ENCODE measurements at regions not wholly inside any gene's neighbourhood (a gene's known extent, or its start where the extent isn't known, plus 50 kb on each side); places are given as distances from the start of the nearest gene placed in this dataset.

DNA sequence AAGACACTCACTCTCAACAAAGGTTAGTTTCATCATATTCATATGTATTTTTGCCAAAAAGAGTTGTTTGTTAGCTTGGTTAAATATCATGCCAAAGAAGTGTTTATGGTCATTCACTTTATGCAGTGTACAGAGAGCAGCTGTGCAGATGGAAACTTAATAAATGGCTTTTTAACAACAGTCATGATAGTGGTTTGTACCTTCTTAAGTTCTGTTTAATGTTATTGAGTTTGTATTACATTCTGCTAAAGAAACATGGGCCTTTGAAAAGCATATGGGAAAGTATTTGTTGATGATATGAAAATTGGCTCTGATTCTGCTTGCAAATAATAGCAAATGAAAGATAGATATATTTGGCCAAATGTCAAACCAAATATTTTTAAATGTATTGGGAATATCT is 607.3 kb downstream of the NCAM2 start:
- Histone ChIP-seq H2AFZ (ENCODE audit: low read length) (no peak overlapping the region), H3K9me2 (replicated peaks; ENCODE audit: insufficient read depth, low read length) (no peaks in the 10 kb centered on the region), H3K4me3 (ENCODE audit: low read length) (no peak overlapping the region), H3K79me2 (ENCODE audit: low read length) (no peaks in the 10 kb centered on the region), H3K36me3 (ENCODE audit: insufficient read depth, low read length) (no peaks in the 10 kb centered on the region), H3K9me3 (ENCODE audit: low read length) (peaks cover 38% of the 10 kb centered on the region), H3K4me2 (ENCODE audit: low read depth, low read length, poor library complexity, severe bottlenecking) (no peak overlapping the region), H3K27me3 (ENCODE audit: low read length) (no peaks in the 10 kb centered on the region), H3K4me1 (ENCODE audit: low read length) (no peaks in the 10 kb centered on the region), H3K9ac (ENCODE audit: low read length) (no peak overlapping the region), H3K27ac (ENCODE audit: low read length) (no peak overlapping the region), H4K20me1 (ENCODE audit: insufficient read depth, low read depth, low read length) (no peaks in the 10 kb centered on the region)
- no peak for DNase-seq

DNA sequence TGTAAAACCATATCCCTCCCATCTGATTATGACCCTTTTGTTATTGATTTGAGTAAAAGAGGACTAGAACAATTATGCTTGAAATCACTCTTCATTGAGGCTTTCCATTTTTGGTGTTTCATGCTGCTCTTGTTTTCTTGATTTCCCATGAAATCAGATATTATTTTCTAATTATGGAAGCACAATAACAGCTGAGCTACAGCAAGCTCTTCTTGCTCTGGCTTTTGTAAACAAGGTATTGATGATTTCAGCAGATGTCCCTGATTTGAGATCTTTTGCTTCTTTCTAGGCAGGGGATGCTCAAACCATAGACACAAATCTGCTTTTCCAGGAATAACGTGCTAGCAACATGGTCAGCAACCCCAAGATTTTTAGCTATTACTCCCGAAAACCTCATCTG is 607.8 kb downstream of the NCAM2 start:
- no peak overlapping the region for H3K4me2 ChIP-seq (ENCODE audit: low read depth, low read length, poor library complexity, severe bottlenecking)
- H3K79me2 ChIP-seq (ENCODE audit: low read length) = no peaks in the 10 kb centered on the region
- no peak overlapping the region for H3K27ac ChIP-seq (ENCODE audit: low read length)

DNA sequence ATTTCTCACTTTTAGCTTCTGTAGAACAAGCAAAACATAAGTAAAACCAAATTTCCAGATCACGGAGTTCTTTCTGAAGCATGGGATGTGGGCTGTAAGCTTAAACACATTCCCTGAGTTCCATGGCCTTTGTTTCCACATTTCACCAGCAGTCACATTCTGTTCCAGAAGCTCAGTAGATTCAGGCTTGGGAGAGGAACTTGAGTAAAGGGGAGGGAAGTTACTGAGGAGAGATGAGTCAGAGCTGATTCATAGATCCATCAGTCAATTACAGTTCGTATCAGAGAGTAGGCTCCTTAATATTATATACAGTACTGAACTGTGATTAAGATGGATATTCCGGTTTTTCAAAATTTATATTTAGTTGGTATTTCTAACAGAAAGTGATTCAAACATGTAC is 614.3 kb downstream of the NCAM2 start:
- no peak overlapping the region for H3K27ac ChIP-seq (ENCODE audit: low read length)
- H3K9me2 ChIP-seq (replicated peaks; ENCODE audit: insufficient read depth, low read length) = no peaks in the 10 kb centered on the region
- H3K36me3 ChIP-seq (ENCODE audit: insufficient read depth, low read length) = no peaks in the 10 kb centered on the region
- no peaks in the 10 kb centered on the region for H3K79me2 ChIP-seq (ENCODE audit: low read length)
- H3K4me2 ChIP-seq (ENCODE audit: low read depth, low read length, poor library complexity, severe bottlenecking) = no peak overlapping the region
- peaks cover 31% of the 10 kb centered on the region for H3K9me3 ChIP-seq (ENCODE audit: low read length)
- H3K9ac ChIP-seq (ENCODE audit: low read length) = no peak overlapping the region
- H3K4me1 ChIP-seq (ENCODE audit: low read length) = no peaks in the 10 kb centered on the region
- H4K20me1 ChIP-seq (ENCODE audit: insufficient read depth, low read depth, low read length) = no peaks in the 10 kb centered on the region
- no peak for DNase-seq
- no peak overlapping the region for H2AFZ ChIP-seq (ENCODE audit: low read length)
- no peaks in the 10 kb centered on the region for H3K27me3 ChIP-seq (ENCODE audit: low read length)
- no peak overlapping the region for H3K4me3 ChIP-seq (ENCODE audit: low read length)

More for the DNA sequence above, 607.8 kb downstream of the NCAM2 start:
- H3K9me2 ChIP-seq (replicated peaks; ENCODE audit: insufficient read depth, low read length) = no peaks in the 10 kb centered on the region
- DNase-seq = no peak
- H3K27me3 ChIP-seq (ENCODE audit: low read length) = no peaks in the 10 kb centered on the region
- H3K9me3 ChIP-seq (ENCODE audit: low read length) = peaks cover 41% of the 10 kb centered on the region
- no peak overlapping the region for H2AFZ ChIP-seq (ENCODE audit: low read length)
- H3K9ac ChIP-seq (ENCODE audit: low read length) = no peak overlapping the region
- H4K20me1 ChIP-seq (ENCODE audit: insufficient read depth, low read depth, low read length) = no peaks in the 10 kb centered on the region
- no peaks in the 10 kb centered on the region for H3K36me3 ChIP-seq (ENCODE audit: insufficient read depth, low read length)
- H3K4me3 ChIP-seq (ENCODE audit: low read length) = no peak overlapping the region
- no peaks in the 10 kb centered on the region for H3K4me1 ChIP-seq (ENCODE audit: low read length)

DNA sequence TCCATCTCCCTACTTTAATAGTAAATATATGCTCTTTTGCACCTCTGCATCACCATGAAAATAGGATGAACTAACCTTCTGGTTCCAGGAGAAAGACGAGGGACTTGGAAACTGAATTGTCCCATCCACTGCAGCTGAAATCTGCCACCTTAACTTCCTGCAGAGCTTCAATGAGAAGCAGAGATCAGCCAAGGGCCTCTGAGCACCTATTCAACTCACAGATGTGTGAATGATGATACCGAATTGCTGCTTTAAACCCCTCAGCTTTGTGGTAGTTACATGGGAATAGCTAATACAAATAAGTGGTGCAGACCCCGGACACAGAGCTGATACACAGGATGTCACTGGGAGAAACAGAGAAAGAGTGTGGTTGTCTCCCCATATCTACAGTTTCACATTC is 616.8 kb downstream of the NCAM2 start:
- Histone ChIP-seq H3K9ac (ENCODE audit: low read length) (no peak overlapping the region), H3K9me3 (ENCODE audit: low read length) (peaks cover 38% of the 10 kb centered on the region), H3K79me2 (ENCODE audit: low read length) (no peaks in the 10 kb centered on the region), H3K36me3 (ENCODE audit: insufficient read depth, low read length) (no peaks in the 10 kb centered on the region), H3K4me3 (ENCODE audit: low read length) (no peak overlapping the region), H3K4me2 (ENCODE audit: low read depth, low read length, poor library complexity, severe bottlenecking) (no peak overlapping the region), H3K27ac (ENCODE audit: low read length) (no peak overlapping the region), H3K9me2 (replicated peaks; ENCODE audit: insufficient read depth, low read length) (no peaks in the 10 kb centered on the region), H2AFZ (ENCODE audit: low read length) (no peak overlapping the region), H4K20me1 (ENCODE audit: insufficient read depth, low read depth, low read length) (no peaks in the 10 kb centered on the region), H3K4me1 (ENCODE audit: low read length) (no peaks in the 10 kb centered on the region), H3K27me3 (ENCODE audit: low read length) (no peaks in the 10 kb centered on the region)
- no peak for DNase-seq

DNA sequence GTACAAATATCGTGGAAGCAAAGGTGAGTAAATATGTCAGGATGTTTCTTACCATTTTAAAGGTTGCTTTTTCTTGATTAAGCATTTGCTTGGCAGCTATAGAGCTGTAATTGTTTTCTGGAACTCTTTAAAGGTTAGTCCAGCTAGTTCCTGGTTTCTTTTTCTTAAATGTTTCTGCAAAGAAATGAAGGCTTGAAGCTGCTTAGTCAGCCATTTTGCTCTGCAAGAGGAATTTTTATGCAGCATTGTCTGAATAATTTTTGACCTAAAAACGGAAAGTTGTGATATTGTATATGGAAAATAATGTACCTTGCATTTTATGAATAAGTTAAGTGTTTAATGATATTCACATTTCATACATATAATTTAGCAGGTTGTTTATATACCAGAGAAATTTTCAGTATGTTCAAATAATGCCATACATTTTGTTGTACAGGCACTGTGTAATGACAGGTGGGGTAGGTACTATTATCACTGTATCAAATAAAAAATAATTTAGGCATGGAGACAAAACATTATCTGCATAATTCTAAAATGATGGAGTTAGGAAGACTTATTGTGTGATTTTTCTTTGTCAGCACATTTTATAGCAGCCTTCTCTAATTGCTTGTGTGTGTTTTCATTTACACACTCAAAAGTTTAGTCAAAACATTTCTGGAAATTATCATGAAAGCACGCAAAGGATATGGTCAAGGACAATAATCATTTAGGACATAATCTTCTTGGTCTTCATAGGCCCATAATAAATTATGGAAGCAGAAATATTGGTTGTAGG is 624.4 kb downstream of the NCAM2 start:
- no peaks in the 10 kb centered on the region for H4K20me1 ChIP-seq (ENCODE audit: insufficient read depth, low read depth, low read length)
- H3K4me3 ChIP-seq (ENCODE audit: low read length) = no peak overlapping the region
- H3K27me3 ChIP-seq (ENCODE audit: low read length) = no peaks in the 10 kb centered on the region
- no peaks in the 10 kb centered on the region for H3K36me3 ChIP-seq (ENCODE audit: insufficient read depth, low read length)
- DNase-seq = no peak
- no peak overlapping the region for H3K4me2 ChIP-seq (ENCODE audit: low read depth, low read length, poor library complexity, severe bottlenecking)
- peaks cover 26% of the 10 kb centered on the region for H3K9me3 ChIP-seq (ENCODE audit: low read length)
- no peaks in the 10 kb centered on the region for H3K9me2 ChIP-seq (replicated peaks; ENCODE audit: insufficient read depth, low read length)
- H3K79me2 ChIP-seq (ENCODE audit: low read length) = no peaks in the 10 kb centered on the region
- H3K27ac ChIP-seq (ENCODE audit: low read length) = no peak overlapping the region
- no peak overlapping the region for H2AFZ ChIP-seq (ENCODE audit: low read length)
- no peaks in the 10 kb centered on the region for H3K4me1 ChIP-seq (ENCODE audit: low read length)
- no peak overlapping the region for H3K9ac ChIP-seq (ENCODE audit: low read length)

DNA sequence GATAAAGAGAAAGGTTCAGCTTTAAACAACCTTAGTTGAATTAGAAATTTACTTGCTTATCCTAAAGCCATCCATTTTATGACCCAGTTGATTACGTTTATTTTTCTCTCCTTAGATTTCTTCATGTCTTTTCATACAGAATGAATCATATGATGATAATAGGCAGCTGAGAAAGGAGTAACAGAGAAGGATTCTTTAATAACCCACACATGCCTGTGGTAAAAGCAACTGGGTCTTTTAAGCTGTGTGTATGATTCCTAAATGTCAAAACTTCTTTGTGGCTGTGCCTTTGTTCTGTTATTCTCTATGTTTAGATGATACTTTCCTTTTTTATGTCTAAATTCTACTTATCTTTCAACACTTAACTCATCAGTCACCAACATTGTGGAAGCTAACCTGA is 626.5 kb downstream of the NCAM2 start:
- no peak overlapping the region for H3K4me3 ChIP-seq (ENCODE audit: low read length)

DNA sequence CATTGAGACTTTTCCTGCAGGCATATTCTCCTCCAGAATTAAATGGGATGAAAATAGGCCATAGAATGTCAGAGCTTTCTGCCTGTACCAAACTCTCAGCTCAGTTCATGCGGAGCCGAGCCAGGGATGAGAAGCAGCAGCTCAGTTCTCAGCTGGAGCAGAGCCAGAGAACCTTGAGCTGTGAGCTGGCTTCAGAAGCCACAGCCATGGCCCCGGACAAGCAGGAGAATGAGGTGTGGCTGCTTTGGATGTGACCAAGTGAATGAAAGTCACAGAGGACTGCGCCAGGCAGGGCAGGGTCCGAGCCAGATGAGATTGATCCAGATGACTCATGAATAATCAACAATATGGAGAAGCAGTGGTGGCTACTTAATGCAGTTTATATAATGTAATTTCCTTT is 633.8 kb downstream of the NCAM2 start:
- Histone ChIP-seq H3K27me3 (ENCODE audit: low read length) (no peaks in the 10 kb centered on the region), H3K4me2 (ENCODE audit: low read depth, low read length, poor library complexity, severe bottlenecking) (no peak overlapping the region), H3K79me2 (ENCODE audit: low read length) (no peaks in the 10 kb centered on the region), H3K4me3 (ENCODE audit: low read length) (no peak overlapping the region), H3K4me1 (ENCODE audit: low read length) (no peaks in the 10 kb centered on the region), H3K9me3 (ENCODE audit: low read length) (peaks cover 25% of the 10 kb centered on the region), H3K9ac (ENCODE audit: low read length) (no peak overlapping the region), H3K9me2 (replicated peaks; ENCODE audit: insufficient read depth, low read length) (no peaks in the 10 kb centered on the region), H2AFZ (ENCODE audit: low read length) (no peak overlapping the region), H3K27ac (ENCODE audit: low read length) (no peak overlapping the region), H3K36me3 (ENCODE audit: insufficient read depth, low read length) (no peaks in the 10 kb centered on the region), H4K20me1 (ENCODE audit: insufficient read depth, low read depth, low read length) (no peaks in the 10 kb centered on the region)
- DNase-seq = no peak

More for the DNA sequence above, 626.5 kb downstream of the NCAM2 start:
- Histone ChIP-seq H2AFZ (ENCODE audit: low read length) (no peak overlapping the region), H3K27ac (ENCODE audit: low read length) (no peak overlapping the region), H4K20me1 (ENCODE audit: insufficient read depth, low read depth, low read length) (no peaks in the 10 kb centered on the region), H3K9me3 (ENCODE audit: low read length) (peaks cover 18% of the 10 kb centered on the region), H3K27me3 (ENCODE audit: low read length) (no peaks in the 10 kb centered on the region), H3K4me2 (ENCODE audit: low read depth, low read length, poor library complexity, severe bottlenecking) (no peak overlapping the region), H3K36me3 (ENCODE audit: insufficient read depth, low read length) (no peaks in the 10 kb centered on the region), H3K79me2 (ENCODE audit: low read length) (no peaks in the 10 kb centered on the region), H3K4me1 (ENCODE audit: low read length) (no peaks in the 10 kb centered on the region), H3K9me2 (replicated peaks; ENCODE audit: insufficient read depth, low read length) (no peaks in the 10 kb centered on the region), H3K9ac (ENCODE audit: low read length) (no peak overlapping the region)
- DNase-seq = no peak

DNA sequence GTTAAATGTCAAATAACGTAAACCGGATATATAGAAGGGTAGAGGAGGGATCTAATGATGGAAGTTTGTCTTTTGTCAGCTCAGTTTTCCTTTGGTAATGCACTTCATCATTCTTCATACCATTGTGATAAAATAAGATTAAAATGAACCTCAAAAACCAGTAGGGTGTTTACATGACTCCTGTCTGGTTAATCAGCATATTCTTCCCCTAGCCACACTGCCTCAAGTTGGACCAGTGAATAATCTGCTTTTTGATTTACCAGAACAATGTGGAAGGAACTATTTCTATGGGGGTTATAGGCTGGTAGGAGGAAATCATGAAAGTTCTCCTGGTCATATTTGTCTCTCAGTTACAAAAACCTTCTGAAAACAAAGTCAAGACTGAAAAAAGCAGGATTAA is 634.7 kb downstream of the NCAM2 start:
- no peaks in the 10 kb centered on the region for H3K36me3 ChIP-seq (ENCODE audit: insufficient read depth, low read length)
- no peak overlapping the region for H3K4me2 ChIP-seq (ENCODE audit: low read depth, low read length, poor library complexity, severe bottlenecking)
- H3K9ac ChIP-seq (ENCODE audit: low read length) = no peak overlapping the region
- H3K27me3 ChIP-seq (ENCODE audit: low read length) = no peaks in the 10 kb centered on the region
- no peaks in the 10 kb centered on the region for H3K79me2 ChIP-seq (ENCODE audit: low read length)
- no peaks in the 10 kb centered on the region for H3K9me2 ChIP-seq (replicated peaks; ENCODE audit: insufficient read depth, low read length)
- H2AFZ ChIP-seq (ENCODE audit: low read length) = no peak overlapping the region
- DNase-seq = no peak
- H3K4me1 ChIP-seq (ENCODE audit: low read length) = no peaks in the 10 kb centered on the region
- H3K27ac ChIP-seq (ENCODE audit: low read length) = no peak overlapping the region
- no peaks in the 10 kb centered on the region for H4K20me1 ChIP-seq (ENCODE audit: insufficient read depth, low read depth, low read length)
- H3K9me3 ChIP-seq (ENCODE audit: low read length) = peaks cover 29% of the 10 kb centered on the region
- H3K4me3 ChIP-seq (ENCODE audit: low read length) = no peak overlapping the region

Data from Karpas-422 (cell line).